Thyroid gland (tissue), 4 donors: ENCODE measurements at regions not wholly inside any gene's neighbourhood (a gene's known extent, or its start where the extent isn't known, plus 50 kb on each side); places are given as distances from the start of the nearest gene placed in this dataset.

ENCODE experiments used
- DNase-seq, 2 donors: peaks; one replicate each; pipeline ENCODE4 v3.0.0-alpha.2; 2019
- H3K27ac ChIP-seq, 3 donors: fragments of 200-600 bp; sonication (generic); 1 replicate in 2 of 3; 2 replicates in 1 of 3; pipeline ENCODE4 v1.5.1; 2016 to 2019; ENCODE audit warnings: mild to moderate bottlenecking in 1 of 3, moderate library complexity in 1 of 3
- H3K27me3 ChIP-seq: fragments of 200-600 bp; sonication (generic); one replicate; pipeline ENCODE4 v1.5.1; 2019
- H3K36me3 ChIP-seq, 2 donors: fragments of 200-600 bp; sonication (generic); one replicate each; pipeline ENCODE4 v1.5.1; 2016 to 2019
- H3K4me1 ChIP-seq, 2 donors: fragments of 200-600 bp; sonication (generic); one replicate each; pipeline ENCODE4 v1.5.1; 2017 to 2019
- H3K4me3 ChIP-seq, 3 donors: fragments of 200-600 bp; sonication (generic); replicated peaks in 1 of 3; 1 replicate in 2 of 3; 2 replicates in 1 of 3; pipeline ENCODE4 v1.5.1; 2016; ENCODE audit warnings: mild to moderate bottlenecking in 1 of 3
- H3K9me3 ChIP-seq: fragments of 200-600 bp; sonication (generic); one replicate; pipeline ENCODE4 v1.5.1; 2017
- CTCF ChIP-seq, 6 experiments: fragments of 200-600 bp in 3 of 6; fragments of 450-650 bp in 3 of 6; sonication (generic) in 3 of 6; IDR thresholded peaks; one replicate each; pipeline ENCODE4 v1.5.1; 2016 to 2019; ENCODE audit warnings: antibody characterized with exemption in 6 of 6, mild to moderate bottlenecking in 2 of 6, inconsistent platforms in 1 of 6, moderate library complexity in 1 of 6
- POLR2A ChIP-seq, 2 donors: fragments of 450-650 bp; IDR thresholded peaks; one replicate each; pipeline ENCODE4 v1.6.1; 2017; ENCODE audit warnings: antibody characterized with exemption in 2 of 2, mild to moderate bottlenecking in 2 of 2, moderate library complexity in 1 of 2
- WGBS, 2 donors: methylation state at CpG; one replicate each; pipeline ENCODE4 v1.1.5; 2017; 5-methylcytosine and 5-hydroxymethylcytosine counted together
- intact Hi-C: fragments of 100-400 bp; cut with DNase I; formaldehyde crosslinking; loops from one replicate; pipeline ENCODE4 v1.15.1; 2023

- Histone ChIP-seq H3K27me3 (no peaks in the 10 kb centered on the region), H3K27ac (no peak overlapping the region), H3K36me3 (no peaks in the 10 kb centered on the region), H3K4me1 (peaks cover 7 to 10% of the 10 kb centered on the region in 2 donors), H3K9me3 (no peaks in the 10 kb centered on the region), H3K4me3 (no peak overlapping the region)
- intact Hi-C loops, result no loop called here
- DNase-seq, result no peak
- no peak for TF ChIP-seq POLR2A (IDR thresholded peaks at IDR 0.05)
- no peak for TF ChIP-seq CTCF (IDR thresholded peaks at IDR 0.05)
- WGBS, 2 donors, result 85 to 87% methylated on average over 2 of the region's 2 CpGs
Observed at GRCh38 chr22:20651286-20651685, 122.6 kb upstream of the SERPIND1 start.

GRCh38 chr22:20652130-20652529 is 121.8 kb upstream of the SERPIND1 start:
- Histone ChIP-seq H3K27me3 (no peaks in the 10 kb centered on the region), H3K36me3 (no peaks in the 10 kb centered on the region), H3K27ac (no peak overlapping the region), H3K4me1 (peaks cover 7 to 10% of the 10 kb centered on the region in 2 donors), H3K9me3 (no peaks in the 10 kb centered on the region), H3K4me3 (no peak overlapping the region)
- intact Hi-C loops, result no loop called here
- WGBS, 2 donors, result 92 to 95% methylated on average over 6 of the region's 6 CpGs
- DNase-seq, result no peak
- no peak for TF ChIP-seq POLR2A (IDR thresholded peaks at IDR 0.05)
- no peak for TF ChIP-seq CTCF (IDR thresholded peaks at IDR 0.05)

DNA sequence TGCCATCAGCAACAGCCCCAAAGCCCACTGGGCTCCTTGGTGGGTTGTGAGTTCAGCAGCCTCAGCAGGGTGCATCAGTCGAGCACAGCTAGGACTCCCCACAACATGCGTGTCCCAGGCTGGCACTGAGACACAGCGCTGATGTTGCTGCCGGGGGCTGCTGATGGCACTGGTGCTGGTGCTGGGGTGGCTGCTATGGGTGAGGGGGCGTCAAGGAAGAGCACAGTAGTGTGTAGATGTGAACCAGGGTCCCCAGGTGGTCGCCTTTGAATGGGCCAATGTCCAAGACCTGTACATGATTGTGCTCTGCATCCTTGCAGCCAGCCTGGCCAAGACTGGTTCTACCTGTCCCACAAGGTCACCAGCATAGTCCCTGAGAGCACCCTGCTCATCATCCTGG is 121.3 kb upstream of the SERPIND1 start:
- Histone ChIP-seq H3K27ac (no peak overlapping the region), H3K9me3 (no peaks in the 10 kb centered on the region), H3K4me1 (peaks cover 7 to 10% of the 10 kb centered on the region in 2 donors), H3K27me3 (no peaks in the 10 kb centered on the region), H3K4me3 (no peak overlapping the region), H3K36me3 (no peaks in the 10 kb centered on the region)
- WGBS, 2 donors, result 85 to 94% methylated on average over 5 to 6 of the region's 6 CpGs
- TF ChIP-seq POLR2A (IDR thresholded peaks at IDR 0.05), result no peak
- no peak for TF ChIP-seq CTCF (IDR thresholded peaks at IDR 0.05)
- DNase-seq, result no peak
- intact Hi-C loops, result no loop called here

DNA sequence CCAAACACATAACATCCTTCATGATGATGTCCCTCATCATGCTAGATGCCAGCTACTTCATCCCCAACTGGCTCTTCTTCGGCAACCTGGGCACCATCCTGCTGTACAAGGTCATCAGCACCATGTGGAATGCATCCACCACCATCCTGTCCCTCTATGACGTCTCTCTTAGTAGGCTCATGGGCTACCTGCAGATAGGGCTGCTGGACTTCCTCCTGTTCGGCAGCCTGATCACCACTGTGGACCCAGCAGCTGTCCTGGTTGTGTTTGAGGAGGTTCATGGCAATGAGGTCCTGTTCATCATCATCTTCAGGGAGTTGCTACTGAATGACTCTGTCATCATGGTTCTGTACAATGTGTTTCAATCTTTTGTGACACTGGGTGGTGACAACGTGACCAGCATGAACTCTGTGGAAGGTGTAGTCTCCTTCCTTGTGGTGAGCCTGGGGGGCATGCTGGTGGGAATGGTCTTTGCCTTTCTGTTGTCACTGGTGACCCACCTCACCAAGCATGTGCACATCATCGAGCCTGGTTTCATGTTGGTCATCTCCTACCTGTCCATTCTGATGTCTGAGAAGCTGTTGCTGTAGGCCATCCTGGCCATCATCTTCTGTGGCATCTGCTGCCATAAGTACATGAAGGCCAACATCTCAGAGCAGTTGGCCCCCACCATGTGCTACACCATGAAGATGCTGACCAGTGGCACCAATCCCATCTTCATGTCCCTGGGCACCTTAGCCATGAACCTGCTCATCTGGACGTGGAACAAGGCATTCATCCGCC is 120.7 kb upstream of the SERPIND1 start:
- H3K27ac ChIP-seq, result no peak overlapping the region
- no peak overlapping the region for H3K4me3 ChIP-seq
- H3K4me1 ChIP-seq, result peaks cover 7 to 10% of the 10 kb centered on the region in 2 donors
- WGBS, 2 donors, result 87 to 95% methylated on average over 5 to 7 of the region's 7 CpGs
- TF ChIP-seq CTCF (IDR thresholded peaks at IDR 0.05) (no peak), POLR2A (IDR thresholded peaks at IDR 0.05) (no peak)
- no peaks in the 10 kb centered on the region for H3K9me3 ChIP-seq
- DNase-seq, result no peak
- intact Hi-C loops, result no loop called here
- H3K36me3 ChIP-seq, result no peaks in the 10 kb centered on the region
- H3K27me3 ChIP-seq, result no peaks in the 10 kb centered on the region

- TF ChIP-seq POLR2A (IDR thresholded peaks at IDR 0.05), result no peak
- no peak for TF ChIP-seq CTCF (IDR thresholded peaks at IDR 0.05)
- H3K4me1 ChIP-seq, result peaks cover 7 to 10% of the 10 kb centered on the region in 2 donors
- H3K27ac ChIP-seq, result no peak overlapping the region
- H3K36me3 ChIP-seq, result no peaks in the 10 kb centered on the region
- no peaks in the 10 kb centered on the region for H3K27me3 ChIP-seq
- no peak for DNase-seq
- no peak overlapping the region for H3K4me3 ChIP-seq
- H3K9me3 ChIP-seq, result no peaks in the 10 kb centered on the region
- intact Hi-C loops, result no loop called here
- 86 to 93% methylated on average over 3 of the region's 3 CpGs for WGBS, 2 donors
Observed at GRCh38 chr22:20653795-20654342, 120.0 kb upstream of the SERPIND1 start.
